WTC11 (cell line): ENCODE measurements at regions not wholly inside any gene's neighbourhood (a gene's known extent, or its start where the extent isn't known, plus 50 kb on each side); places are given as distances from the start of the nearest gene placed in this dataset.

Experiments used
- ATAC-seq: fragments of 200-7000 bp; cut with Tn5 transposase; 2 replicates; pipeline ENCODE4 v1.10.0; 2021; ENCODE audit warnings: mild to moderate bottlenecking, moderate library complexity
- CTCF ChIA-PET: fragments of 300-600 bp; sonication (Branson Sonifier 250); formaldehyde crosslinking; loops from one replicate; lab custom pipeline; 2021; ENCODE audit warnings: antibody characterized with exemption; lab: Charles Lee
- POLR2A ChIA-PET: fragments of 350-600 bp; sonication (Branson Sonifier 250); formaldehyde crosslinking; loops from one replicate; lab custom pipeline; 2021; ENCODE audit warnings: antibody characterized with exemption; lab: Charles Lee
- DNase-seq: peaks from one replicate; pipeline ENCODE4 v3.0.0; 2021; ENCODE audit warnings: low spot score
- H3K27ac Mint-ChIP-seq: 2 replicates; pipeline ENCODE4 v1.8.0; 2021; ENCODE audit warnings: mixed read lengths
- H3K27me3 Mint-ChIP-seq: 2 replicates; pipeline ENCODE4 v1.8.0; 2021; ENCODE audit warnings: low read depth, mild to moderate bottlenecking, moderate library complexity, mixed read lengths
- H3K36me3 Mint-ChIP-seq: 2 replicates; pipeline ENCODE4 v1.8.0; 2021; ENCODE audit warnings: mixed read lengths
- H3K4me1 Mint-ChIP-seq: 2 replicates; pipeline ENCODE4 v1.8.0; 2022; ENCODE audit warnings: mixed read lengths
- H3K4me3 Mint-ChIP-seq: 2 replicates; pipeline ENCODE4 v1.8.0; 2021; ENCODE audit warnings: mild to moderate bottlenecking, moderate library complexity, mixed read lengths
- H3K9me3 Mint-ChIP-seq: 2 replicates; pipeline ENCODE4 v1.8.0; 2021; ENCODE audit warnings: mixed read lengths
- CDX4 ChIP-seq: fragments of 250-450 bp; sonication (Bioruptor Pico); IDR thresholded peaks from 2 replicates; pipeline ENCODE4 v1.9.0; 2021; ENCODE audit warnings: moderate library complexity, mild to moderate bottlenecking, inconsistent platforms, borderline replicate concordance
- CREM ChIP-seq: sonication (generic); formaldehyde crosslinking; IDR thresholded peaks from 2 replicates; pipeline ENCODE4 v1.8.1; 2022; ENCODE audit warnings: mild to moderate bottlenecking, missing genetic modification reagents, moderate library complexity
- ETV6 ChIP-seq: sonication (generic); formaldehyde crosslinking; IDR thresholded peaks from 2 replicates; pipeline ENCODE4 v1.8.1; 2022; ENCODE audit warnings: mild to moderate bottlenecking, missing genetic modification reagents
- FOXJ3 ChIP-seq: sonication (generic); formaldehyde crosslinking; IDR thresholded peaks from 2 replicates; pipeline ENCODE4 v1.9.0; 2021; ENCODE audit warnings: missing genetic modification reagents, mild to moderate bottlenecking, borderline replicate concordance
- FOXP1 ChIP-seq: sonication (generic); formaldehyde crosslinking; IDR thresholded peaks from 2 replicates; pipeline ENCODE4 v1.8.0; 2022; ENCODE audit warnings: missing genetic modification reagents, mild to moderate bottlenecking, moderate library complexity, borderline replicate concordance
- GABPB1 ChIP-seq: sonication (generic); formaldehyde crosslinking; IDR thresholded peaks from 2 replicates; pipeline ENCODE4 v1.8.1; 2023; ENCODE audit warnings: mild to moderate bottlenecking, missing genetic modification reagents
- GTF2I ChIP-seq: fragments of 250-450 bp; sonication (Bioruptor Pico); conservative IDR thresholded peaks from 2 replicates; pipeline ENCODE4 v1.4.0; 2021; ENCODE audit warnings: mild to moderate bottlenecking
- IRF2 ChIP-seq: sonication (generic); formaldehyde crosslinking; IDR thresholded peaks from 2 replicates; pipeline ENCODE4 v1.8.0; 2022; ENCODE audit warnings: low read depth, missing genetic modification reagents, borderline replicate concordance
- OVOL2 ChIP-seq: fragments of 250-450 bp; sonication (Bioruptor Pico); IDR thresholded peaks from 2 replicates; pipeline ENCODE4 v1.9.0; 2021; ENCODE audit warnings: mild to moderate bottlenecking, borderline replicate concordance
- SMAD3 ChIP-seq: sonication (generic); formaldehyde crosslinking; IDR thresholded peaks from 2 replicates; pipeline ENCODE4 v1.8.0; 2022; ENCODE audit warnings: missing genetic modification reagents, mild to moderate bottlenecking, borderline replicate concordance
- ZBTB21 ChIP-seq: sonication (generic); formaldehyde crosslinking; IDR thresholded peaks from 2 replicates; pipeline ENCODE4 v1.8.1; 2023; ENCODE audit warnings: mild to moderate bottlenecking, missing genetic modification reagents, borderline replicate concordance
- ZMAT4 ChIP-seq: fragments of 250-450 bp; sonication (Bioruptor Pico); IDR thresholded peaks from 2 replicates; pipeline ENCODE4 v1.9.0; 2021; ENCODE audit warnings: mild to moderate bottlenecking
- ZNF232 ChIP-seq: sonication (generic); formaldehyde crosslinking; IDR thresholded peaks from 2 replicates; pipeline ENCODE4 v1.8.0; 2022; ENCODE audit warnings: mild to moderate bottlenecking, missing genetic modification reagents
- ZNF532 ChIP-seq: fragments of 250-450 bp; sonication (Bioruptor Pico); IDR thresholded peaks from 2 replicates; pipeline ENCODE4 v1.9.0; 2021; ENCODE audit warnings: mild to moderate bottlenecking, borderline replicate concordance
- TF ChIP-seq, protein P1 (sequence below): fragments of 200-600 bp; IDR thresholded peaks from 2 replicates; pipeline ENCODE4 v1.8.0; 2022; ENCODE audit warnings: antibody characterized with exemption
- TF ChIP-seq, protein P2 (sequence below): sonication (generic); formaldehyde crosslinking; IDR thresholded peaks from 2 replicates; pipeline ENCODE4 v1.8.0; 2022; ENCODE audit warnings: mild to moderate bottlenecking, missing genetic modification reagents
- TF ChIP-seq, protein P3 (sequence below): sonication (generic); formaldehyde crosslinking; IDR thresholded peaks from 2 replicates; pipeline ENCODE4 v1.8.0; 2022; ENCODE audit warnings: mild to moderate bottlenecking, missing genetic modification reagents

- TF ChIP-seq, protein P1, sequence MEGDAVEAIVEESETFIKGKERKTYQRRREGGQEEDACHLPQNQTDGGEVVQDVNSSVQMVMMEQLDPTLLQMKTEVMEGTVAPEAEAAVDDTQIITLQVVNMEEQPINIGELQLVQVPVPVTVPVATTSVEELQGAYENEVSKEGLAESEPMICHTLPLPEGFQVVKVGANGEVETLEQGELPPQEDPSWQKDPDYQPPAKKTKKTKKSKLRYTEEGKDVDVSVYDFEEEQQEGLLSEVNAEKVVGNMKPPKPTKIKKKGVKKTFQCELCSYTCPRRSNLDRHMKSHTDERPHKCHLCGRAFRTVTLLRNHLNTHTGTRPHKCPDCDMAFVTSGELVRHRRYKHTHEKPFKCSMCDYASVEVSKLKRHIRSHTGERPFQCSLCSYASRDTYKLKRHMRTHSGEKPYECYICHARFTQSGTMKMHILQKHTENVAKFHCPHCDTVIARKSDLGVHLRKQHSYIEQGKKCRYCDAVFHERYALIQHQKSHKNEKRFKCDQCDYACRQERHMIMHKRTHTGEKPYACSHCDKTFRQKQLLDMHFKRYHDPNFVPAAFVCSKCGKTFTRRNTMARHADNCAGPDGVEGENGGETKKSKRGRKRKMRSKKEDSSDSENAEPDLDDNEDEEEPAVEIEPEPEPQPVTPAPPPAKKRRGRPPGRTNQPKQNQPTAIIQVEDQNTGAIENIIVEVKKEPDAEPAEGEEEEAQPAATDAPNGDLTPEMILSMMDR, result no peak
- TF ChIP-seq ZBTB21 (CRISPR knock-in tag) (no peak), CREM (CRISPR knock-in tag) (no peak), ZNF532 (CRISPR knock-in tag) (no peak), SMAD3 (CRISPR knock-in tag) (no peak), ZNF232 (no peak), CDX4 (no peak), ZMAT4 (CRISPR knock-in tag) (no peak), ETV6 (CRISPR knock-in tag) (no peak), GTF2I (CRISPR knock-in tag) (no peak)
- TF ChIP-seq, protein P2, sequence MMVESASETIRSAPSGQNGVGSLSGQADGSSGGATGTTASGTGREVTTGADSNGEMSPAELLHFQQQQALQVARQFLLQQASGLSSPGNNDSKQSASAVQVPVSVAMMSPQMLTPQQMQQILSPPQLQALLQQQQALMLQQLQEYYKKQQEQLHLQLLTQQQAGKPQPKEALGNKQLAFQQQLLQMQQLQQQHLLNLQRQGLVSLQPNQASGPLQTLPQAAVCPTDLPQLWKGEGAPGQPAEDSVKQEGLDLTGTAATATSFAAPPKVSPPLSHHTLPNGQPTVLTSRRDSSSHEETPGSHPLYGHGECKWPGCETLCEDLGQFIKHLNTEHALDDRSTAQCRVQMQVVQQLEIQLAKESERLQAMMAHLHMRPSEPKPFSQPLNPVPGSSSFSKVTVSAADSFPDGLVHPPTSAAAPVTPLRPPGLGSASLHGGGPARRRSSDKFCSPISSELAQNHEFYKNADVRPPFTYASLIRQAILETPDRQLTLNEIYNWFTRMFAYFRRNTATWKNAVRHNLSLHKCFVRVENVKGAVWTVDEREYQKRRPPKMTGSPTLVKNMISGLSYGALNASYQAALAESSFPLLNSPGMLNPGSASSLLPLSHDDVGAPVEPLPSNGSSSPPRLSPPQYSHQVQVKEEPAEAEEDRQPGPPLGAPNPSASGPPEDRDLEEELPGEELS (CRISPR knock-in tag), result no peak
These were observed 109.9 kb downstream of the NGF start (continued) for GRCh38 chr1:115228191-115228590.

DNA sequence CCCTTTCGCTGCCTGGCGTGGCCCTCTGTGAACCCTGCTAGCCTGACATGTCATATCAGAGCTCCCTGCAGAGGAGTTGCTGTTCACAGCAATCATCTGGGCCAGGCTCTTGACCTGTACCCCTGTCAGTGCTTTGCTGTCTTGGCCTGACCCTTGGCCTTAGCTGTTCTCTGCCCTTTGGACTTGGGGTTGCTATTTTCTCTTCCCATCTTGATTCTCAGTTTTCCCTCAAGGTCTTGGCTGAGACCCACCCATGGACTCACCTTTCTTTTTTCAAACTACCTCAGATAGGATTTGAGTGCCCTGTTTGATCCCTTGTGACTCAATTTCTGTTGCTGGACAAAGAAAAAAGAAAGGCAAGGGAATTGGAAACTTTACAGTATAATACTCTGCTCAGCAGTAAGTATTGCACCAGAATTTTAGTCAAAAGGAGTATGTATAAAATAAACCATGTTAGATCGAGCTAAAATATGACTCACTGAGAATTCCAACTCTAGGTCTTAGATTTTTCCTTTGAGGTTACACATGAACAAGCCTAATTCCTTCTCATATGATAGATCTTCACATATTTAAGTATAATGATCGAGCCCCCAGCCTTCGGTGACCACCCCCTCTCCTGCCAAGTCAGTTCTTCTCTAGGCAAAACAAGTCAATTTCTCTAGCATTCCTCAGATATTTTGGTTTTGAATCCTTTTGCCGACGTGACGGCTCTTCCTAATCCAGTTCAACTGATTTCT, 110.5 kb downstream of the NGF start:
- no peak overlapping the region for H3K4me3 Mint-ChIP-seq
- H3K27me3 Mint-ChIP-seq, result no peaks in the 10 kb centered on the region
- no peaks in the 10 kb centered on the region for H3K36me3 Mint-ChIP-seq
- ChIA-PET POLR2A (no interaction called here), CTCF (no interaction called here)
- DNase-seq, result no peak
- TF ChIP-seq, protein P3, sequence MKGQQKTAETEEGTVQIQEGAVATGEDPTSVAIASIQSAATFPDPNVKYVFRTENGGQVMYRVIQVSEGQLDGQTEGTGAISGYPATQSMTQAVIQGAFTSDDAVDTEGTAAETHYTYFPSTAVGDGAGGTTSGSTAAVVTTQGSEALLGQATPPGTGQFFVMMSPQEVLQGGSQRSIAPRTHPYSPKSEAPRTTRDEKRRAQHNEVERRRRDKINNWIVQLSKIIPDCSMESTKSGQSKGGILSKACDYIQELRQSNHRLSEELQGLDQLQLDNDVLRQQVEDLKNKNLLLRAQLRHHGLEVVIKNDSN (CRISPR knock-in tag), result no peak
- TF ChIP-seq OVOL2 (no peak), IRF2 (CRISPR knock-in tag) (no peak), GABPB1 (CRISPR knock-in tag) (no peak), FOXJ3 (CRISPR knock-in tag) (no peak), FOXP1 (CRISPR knock-in tag) (no peak)
- H3K9me3 Mint-ChIP-seq, result no peaks in the 10 kb centered on the region
- H3K27ac Mint-ChIP-seq, result no peak overlapping the region
- ATAC-seq, result no peak
- no peaks in the 10 kb centered on the region for H3K4me1 Mint-ChIP-seq
